Kidney epithelial cell (primary cell): ENCODE measurements at regions not wholly inside any gene's neighbourhood (a gene's known extent, or its start where the extent isn't known, plus 50 kb on each side); places are given as distances from the start of the nearest gene placed in this dataset.

Source experiments
- DNase-seq: peaks from one replicate; pipeline ENCODE4 v3.0.0-alpha.2; 2010; ENCODE audit warnings: low read depth
- H3K27me3 ChIP-seq: 2 replicates; pipeline ENCODE4 v1.6.0; 2011; ENCODE audit warnings: low read length; ENCODE audit not compliant: control insufficient read depth, insufficient read depth
- H3K36me3 ChIP-seq: 2 replicates; pipeline ENCODE4 v1.5.1; 2011; ENCODE audit warnings: low read length; ENCODE audit not compliant: control insufficient read depth, insufficient read depth
- H3K4me3 ChIP-seq: 2 replicates; pipeline ENCODE4 v1.5.1; 2011; ENCODE audit warnings: low read depth, mild to moderate bottlenecking, control low read depth, low read length
- TF ChIP-seq, protein P1 (sequence below): IDR thresholded peaks from 2 replicates; pipeline ENCODE4 v1.5.1; 2011; ENCODE audit warnings: mild to moderate bottlenecking, moderate library complexity, low read length, control low read depth, inconsistent platforms; ENCODE audit not compliant: insufficient read depth, poor library complexity, severe bottlenecking

DNA sequence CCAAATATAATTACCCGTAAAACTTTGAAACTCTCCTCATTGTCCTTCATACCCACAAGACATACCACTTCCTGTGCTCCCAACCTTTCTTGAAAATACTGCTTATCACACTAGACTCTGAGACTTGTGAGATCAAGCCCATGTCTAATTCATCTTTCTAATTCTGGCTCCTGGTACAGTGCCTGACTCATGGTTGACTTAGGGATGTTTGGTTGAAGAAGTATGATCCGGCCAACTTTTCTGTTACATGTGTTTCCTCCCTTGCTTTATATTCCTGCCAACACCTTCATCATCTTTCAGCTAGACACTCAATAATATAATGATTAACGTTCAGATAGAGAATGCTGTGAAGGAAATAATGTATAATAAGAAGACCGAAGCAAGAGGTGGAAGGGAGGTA lies 58.2 kb downstream of the MEX3B start:
- H3K36me3 ChIP-seq: no peaks in the 10 kb centered on the region
- no peak overlapping the region for H3K4me3 ChIP-seq
- no peak for DNase-seq
- TF ChIP-seq, protein P1, sequence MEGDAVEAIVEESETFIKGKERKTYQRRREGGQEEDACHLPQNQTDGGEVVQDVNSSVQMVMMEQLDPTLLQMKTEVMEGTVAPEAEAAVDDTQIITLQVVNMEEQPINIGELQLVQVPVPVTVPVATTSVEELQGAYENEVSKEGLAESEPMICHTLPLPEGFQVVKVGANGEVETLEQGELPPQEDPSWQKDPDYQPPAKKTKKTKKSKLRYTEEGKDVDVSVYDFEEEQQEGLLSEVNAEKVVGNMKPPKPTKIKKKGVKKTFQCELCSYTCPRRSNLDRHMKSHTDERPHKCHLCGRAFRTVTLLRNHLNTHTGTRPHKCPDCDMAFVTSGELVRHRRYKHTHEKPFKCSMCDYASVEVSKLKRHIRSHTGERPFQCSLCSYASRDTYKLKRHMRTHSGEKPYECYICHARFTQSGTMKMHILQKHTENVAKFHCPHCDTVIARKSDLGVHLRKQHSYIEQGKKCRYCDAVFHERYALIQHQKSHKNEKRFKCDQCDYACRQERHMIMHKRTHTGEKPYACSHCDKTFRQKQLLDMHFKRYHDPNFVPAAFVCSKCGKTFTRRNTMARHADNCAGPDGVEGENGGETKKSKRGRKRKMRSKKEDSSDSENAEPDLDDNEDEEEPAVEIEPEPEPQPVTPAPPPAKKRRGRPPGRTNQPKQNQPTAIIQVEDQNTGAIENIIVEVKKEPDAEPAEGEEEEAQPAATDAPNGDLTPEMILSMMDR: no peak
- H3K27me3 ChIP-seq: no peaks in the 10 kb centered on the region

DNA sequence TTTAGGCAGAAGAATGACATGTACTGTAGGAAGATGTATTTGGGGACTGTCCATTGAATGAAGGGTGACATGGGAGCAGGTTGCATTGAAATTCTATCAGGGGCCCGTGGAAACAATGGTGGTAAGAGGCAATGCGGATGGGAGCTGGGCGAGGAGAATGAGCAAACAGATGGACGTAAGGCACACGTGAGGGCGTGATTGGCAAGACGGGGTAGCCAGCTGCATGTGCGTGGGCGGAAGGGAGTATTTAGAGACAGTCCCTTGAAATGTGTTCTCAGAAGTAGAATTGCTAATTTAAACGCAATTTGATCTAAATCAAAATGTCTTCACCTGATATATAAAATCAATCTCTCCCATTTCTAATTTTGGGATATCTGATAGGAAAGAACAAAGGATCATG lies 62.3 kb downstream of the MEX3B start:
- Histone ChIP-seq H3K4me3 (no peak overlapping the region), H3K36me3 (no peaks in the 10 kb centered on the region), H3K27me3 (no peaks in the 10 kb centered on the region)
- TF ChIP-seq, protein P1: no peak
- no peak for DNase-seq

DNA sequence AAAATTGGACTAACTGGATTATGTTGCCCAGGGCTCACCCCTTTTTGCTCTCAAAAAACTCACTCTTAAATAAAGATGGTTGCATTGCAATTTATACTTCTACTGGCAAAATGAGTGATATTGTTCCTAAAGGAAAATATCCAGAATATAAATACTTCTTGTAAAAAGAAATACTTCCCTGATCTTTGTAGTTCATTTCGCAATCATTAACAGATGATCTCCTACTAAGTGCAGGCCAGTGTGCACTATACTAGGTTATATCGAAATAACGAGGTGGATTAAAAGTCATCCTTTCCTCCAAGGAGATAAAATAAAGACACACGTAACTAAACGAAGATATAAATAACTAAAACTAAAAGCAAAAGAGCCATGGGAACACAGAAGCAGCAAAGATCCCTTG lies 63.0 kb downstream of the MEX3B start:
- TF ChIP-seq, protein P1: no peak
- no peaks in the 10 kb centered on the region for H3K27me3 ChIP-seq
- no peak overlapping the region for H3K4me3 ChIP-seq
- H3K36me3 ChIP-seq: no peaks in the 10 kb centered on the region
- no peak for DNase-seq

DNA sequence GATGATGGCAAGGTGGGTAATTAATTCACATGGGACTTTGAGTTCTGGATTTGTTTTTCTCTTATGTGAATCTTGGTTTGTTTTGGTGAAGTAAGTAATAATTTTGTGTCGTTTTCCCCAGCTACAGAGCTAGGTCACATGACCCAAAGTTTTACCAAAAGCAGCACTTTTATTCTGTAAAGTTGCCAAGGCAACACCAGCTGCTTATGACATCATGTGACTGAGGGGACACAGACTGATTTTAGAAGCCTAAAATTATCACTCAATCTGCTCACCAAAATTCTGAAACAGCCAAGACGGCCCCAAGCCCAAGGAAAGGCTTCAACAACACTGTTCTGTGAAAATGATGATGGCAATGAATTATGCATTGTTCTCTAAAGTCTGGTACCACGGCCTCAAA lies 63.9 kb downstream of the MEX3B start:
- DNase-seq: no peak
- Histone ChIP-seq H3K27me3 (no peaks in the 10 kb centered on the region), H3K36me3 (no peaks in the 10 kb centered on the region), H3K4me3 (no peak overlapping the region)
- TF ChIP-seq, protein P1: no peak

DNA sequence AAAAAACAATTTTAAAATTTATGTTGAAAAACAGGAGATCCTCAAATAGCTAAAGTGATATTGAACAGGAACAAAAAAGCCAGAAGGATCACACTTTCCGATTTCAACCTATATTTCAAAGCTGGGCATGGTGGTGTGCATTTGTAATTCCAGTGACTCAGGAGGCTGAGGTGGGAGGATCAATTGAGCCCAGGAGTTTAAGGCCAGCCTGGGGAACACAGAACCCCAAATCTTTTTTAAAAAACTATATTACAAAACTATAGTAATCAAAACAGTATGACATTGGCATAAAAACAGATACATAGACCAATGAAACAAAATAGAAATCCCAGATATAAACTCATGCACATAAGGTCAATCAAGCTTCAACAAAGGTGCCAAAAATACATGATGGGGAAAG lies 68.4 kb downstream of the MEX3B start:
- H3K36me3 ChIP-seq: no peaks in the 10 kb centered on the region
- no peak overlapping the region for H3K4me3 ChIP-seq
- no peaks in the 10 kb centered on the region for H3K27me3 ChIP-seq
- TF ChIP-seq, protein P1: no peak
- no peak for DNase-seq

DNA sequence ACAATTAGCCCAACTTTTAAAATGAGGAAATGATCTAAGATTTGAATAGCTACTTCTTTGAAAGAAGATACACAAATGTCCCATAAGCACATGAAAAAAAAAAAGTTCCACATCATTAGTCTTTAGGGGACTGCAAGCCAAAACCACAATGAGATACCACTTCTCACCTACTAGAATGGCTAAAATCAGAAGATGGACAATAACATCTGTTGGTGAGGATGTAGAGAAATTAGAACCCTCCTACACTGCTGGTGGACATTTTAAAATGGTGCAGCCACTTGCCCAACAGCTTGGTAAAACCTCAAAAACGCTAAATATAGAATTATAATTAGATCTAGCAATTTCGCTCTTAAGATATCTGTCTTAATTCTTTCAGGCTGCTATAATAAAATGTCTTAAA lies 77.1 kb downstream of the MEX3B start:
- no peaks in the 10 kb centered on the region for H3K27me3 ChIP-seq
- TF ChIP-seq, protein P1: no peak

More for the DNA sequence above, 77.1 kb downstream of the MEX3B start:
- no peak overlapping the region for H3K4me3 ChIP-seq
- no peak for DNase-seq
- H3K36me3 ChIP-seq: no peaks in the 10 kb centered on the region
